ENCODE measurements at regions not wholly inside any gene's neighbourhood (a gene's known extent, or its start where the extent isn't known, plus 50 kb on each side); places are given as distances from the start of the nearest gene placed in this dataset.

DNA sequence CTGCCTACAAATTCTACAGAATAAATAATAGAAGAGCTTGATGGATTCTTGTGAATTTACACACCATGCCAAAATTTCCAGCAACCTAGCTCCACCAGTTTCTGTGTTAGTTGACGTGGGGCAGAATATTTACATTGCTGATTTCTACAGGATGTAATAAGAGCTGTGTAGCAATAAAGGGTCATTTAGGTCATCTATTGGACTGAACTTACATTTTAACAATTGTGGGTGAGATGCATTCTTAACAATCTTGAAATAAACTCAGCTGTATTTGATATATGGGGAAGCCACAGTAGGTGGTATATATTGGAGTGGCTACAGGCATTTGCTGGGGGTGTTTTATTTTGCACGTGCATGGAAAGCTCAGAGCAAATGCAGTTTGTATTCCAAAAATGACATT is 655.3 kb downstream of the IQCM start:
- TF ChIP-seq POLR2AphosphoS5 (IDR thresholded peaks at IDR 0.05; ENCODE audit: low read depth, low read length) (no peak), POLR2A (IDR thresholded peaks at IDR 0.05; ENCODE audit: low read depth, low read length) (no peak)
